Body of pancreas (tissue), 4 donors: ENCODE measurements at regions not wholly inside any gene's neighbourhood (a gene's known extent, or its start where the extent isn't known, plus 50 kb on each side); places are given as distances from the start of the nearest gene placed in this dataset.
"Not testable (repeated sequence)": the region's sequence is repeated elsewhere in the genome, so short reads cannot be mapped to it uniquely, and the experiment has no call there.

ENCODE experiments used
- ATAC-seq: fragments of 150-250 bp; one replicate; pipeline ENCODE4 v1.9.1; 2016
- DNase-seq, 4 donors: peaks; one replicate each; pipeline ENCODE4 v3.0.0-alpha.2; 2019
- H3K27ac ChIP-seq, 4 donors: fragments of 200-600 bp; sonication (generic); 1 replicate in 3 of 4; 2 replicates in 1 of 4; pipeline versions ENCODE4 v1.5.1 to v1.6.1; 2016 to 2019; ENCODE audit warnings: mild to moderate bottlenecking in 1 of 4, mixed read lengths in 1 of 4, moderate library complexity in 1 of 4
- H3K27me3 ChIP-seq, 2 donors: fragments of 200-600 bp; sonication (generic); one replicate each; pipeline ENCODE4 v1.6.0; 2016; ENCODE audit warnings: mild to moderate bottlenecking in 1 of 2
- H3K36me3 ChIP-seq, 2 donors: fragments of 200-600 bp; sonication (generic); replicated peaks in 1 of 2; 2 replicates each; pipeline ENCODE4 v1.5.1; 2016; ENCODE audit warnings: low read depth in 2 of 2; ENCODE audit not compliant: insufficient read depth in 1 of 2
- H3K4me1 ChIP-seq: fragments of 200-600 bp; sonication (generic); one replicate; pipeline ENCODE4 v1.6.0; 2016
- H3K4me3 ChIP-seq, 2 donors: fragments of 200-600 bp; sonication (generic); 1 replicate in 1 of 2; 2 replicates in 1 of 2; pipeline ENCODE4 v1.5.1; 2016 to 2019
- H3K9me3 ChIP-seq, 3 donors: fragments of 200-600 bp; sonication (generic); 1 replicate in 2 of 3; 2 replicates in 1 of 3; pipeline ENCODE4 v1.5.1; 2016
- WGBS, 2 donors: methylation state at CpG; one replicate each; pipeline ENCODE4 v1.1.5; 2017; 5-methylcytosine and 5-hydroxymethylcytosine counted together
- intact Hi-C: fragments of 100-400 bp; cut with DNase I; formaldehyde crosslinking; loops from one replicate; pipeline ENCODE4 v1.15.1; 2023

- intact Hi-C loops, H3K4me1 ChIP-seq, ATAC-seq, H3K36me3 ChIP-seq, H3K27me3 ChIP-seq, H3K4me3 ChIP-seq, H3K27ac ChIP-seq, H3K9me3 ChIP-seq, DNase-seq: not testable (repeated sequence)
- 45 to 66% methylated on average over 2 of the region's 2 CpGs for WGBS, 2 donors
Observed at GRCh38 chr9:42325561-42325960, 142.1 kb downstream of the SPATA31A6 start.

GRCh38 chr9:42326482-42326881 is 143.0 kb downstream of the SPATA31A6 start:
- H3K27me3 ChIP-seq, ATAC-seq, H3K4me1 ChIP-seq, H3K36me3 ChIP-seq, intact Hi-C loops, H3K27ac ChIP-seq, DNase-seq, H3K9me3 ChIP-seq, H3K4me3 ChIP-seq: not testable (repeated sequence)
- 50 to 52% methylated on average over 2 of the region's 2 CpGs for WGBS, 2 donors

- H3K4me3 ChIP-seq, intact Hi-C loops, H3K9me3 ChIP-seq, H3K4me1 ChIP-seq, ATAC-seq, H3K27ac ChIP-seq, DNase-seq, H3K27me3 ChIP-seq, H3K36me3 ChIP-seq: not testable (repeated sequence)
Observed at GRCh38 chr9:42335342-42335741, 151.9 kb downstream of the SPATA31A6 start.

- H3K27ac ChIP-seq, H3K4me1 ChIP-seq, H3K9me3 ChIP-seq, H3K36me3 ChIP-seq, intact Hi-C loops, H3K27me3 ChIP-seq, DNase-seq, ATAC-seq, H3K4me3 ChIP-seq: not testable (repeated sequence)
- 62 to 66% methylated on average over 7 of the region's 7 CpGs for WGBS, 2 donors
Observed at GRCh38 chr9:42335984-42336657, 152.7 kb downstream of the SPATA31A6 start.

GRCh38 chr9:42338275-42338674 is 154.8 kb downstream of the SPATA31A6 start:
- H3K4me3 ChIP-seq, intact Hi-C loops, H3K27me3 ChIP-seq, H3K36me3 ChIP-seq, H3K27ac ChIP-seq, DNase-seq, H3K4me1 ChIP-seq, ATAC-seq, H3K9me3 ChIP-seq: not testable (repeated sequence)
- 86 to 89% methylated on average over 4 of the region's 4 CpGs for WGBS, 2 donors

GRCh38 chr9:42339671-42340434 is 156.4 kb downstream of the SPATA31A6 start:
- WGBS, 2 donors: 56 to 66% methylated on average over 2 of the region's 2 CpGs
- H3K36me3 ChIP-seq, H3K9me3 ChIP-seq, H3K4me3 ChIP-seq, DNase-seq, intact Hi-C loops, ATAC-seq, H3K27me3 ChIP-seq, H3K4me1 ChIP-seq, H3K27ac ChIP-seq: not testable (repeated sequence)

- H3K36me3 ChIP-seq, H3K27ac ChIP-seq, DNase-seq, ATAC-seq, H3K9me3 ChIP-seq, H3K4me1 ChIP-seq, intact Hi-C loops, H3K27me3 ChIP-seq, H3K4me3 ChIP-seq: not testable (repeated sequence)
Observed at GRCh38 chr9:42340435-42340723, 156.9 kb downstream of the SPATA31A6 start.

- 66 to 75% methylated on average over 4 to 6 of the region's 7 CpGs for WGBS, 2 donors
Observed at GRCh38 chr9:42341860-42342259, 158.4 kb downstream of the SPATA31A6 start.

GRCh38 chr9:42342297-42342696 is 158.8 kb downstream of the SPATA31A6 start:
- H3K9me3 ChIP-seq, H3K4me1 ChIP-seq, H3K27me3 ChIP-seq, H3K27ac ChIP-seq, H3K4me3 ChIP-seq, DNase-seq, ATAC-seq, intact Hi-C loops, H3K36me3 ChIP-seq: not testable (repeated sequence)
- WGBS, 2 donors: 68 to 100% methylated on average over 1 to 4 of the region's 7 CpGs

More at GRCh38 chr9:42341860-42342259, 158.4 kb downstream of the SPATA31A6 start:
- intact Hi-C loops, H3K9me3 ChIP-seq, H3K36me3 ChIP-seq, ATAC-seq, H3K4me3 ChIP-seq, DNase-seq, H3K4me1 ChIP-seq, H3K27ac ChIP-seq, H3K27me3 ChIP-seq: not testable (repeated sequence)

- H3K4me1 ChIP-seq, H3K27ac ChIP-seq, H3K4me3 ChIP-seq, H3K9me3 ChIP-seq, H3K36me3 ChIP-seq, H3K27me3 ChIP-seq, ATAC-seq, intact Hi-C loops, DNase-seq: not testable (repeated sequence)
- WGBS, 2 donors: 90 to 94% methylated on average over 6 of the region's 6 CpGs
Observed at GRCh38 chr9:42344508-42344907, 161.0 kb downstream of the SPATA31A6 start.

GRCh38 chr9:42346916-42347315 is 163.5 kb downstream of the SPATA31A6 start:
- H3K27ac ChIP-seq, ATAC-seq, H3K4me3 ChIP-seq, H3K27me3 ChIP-seq, DNase-seq, H3K36me3 ChIP-seq, intact Hi-C loops, H3K4me1 ChIP-seq, H3K9me3 ChIP-seq: not testable (repeated sequence)
- WGBS, 2 donors: 44% methylated on average over 2 of the region's 2 CpGs; no CpG with 5 or more reads in 1 of the 2 donors

- intact Hi-C loops, H3K36me3 ChIP-seq, H3K27me3 ChIP-seq, ATAC-seq, H3K4me3 ChIP-seq, H3K27ac ChIP-seq, H3K9me3 ChIP-seq, DNase-seq, H3K4me1 ChIP-seq: not testable (repeated sequence)
Observed at GRCh38 chr9:42349181-42349580, 165.7 kb downstream of the SPATA31A6 start.
